Astrocyte (in vitro differentiated cells and primary cell): ENCODE measurements at regions not wholly inside any gene's neighbourhood (a gene's known extent, or its start where the extent isn't known, plus 50 kb on each side); places are given as distances from the start of the nearest gene placed in this dataset.
"Not testable (repeated sequence)": the region's sequence is repeated elsewhere in the genome, so short reads cannot be mapped to it uniquely, and the experiment has no call there.

Experiments
- DNase-seq: peaks from one replicate; pipeline ENCODE4 v3.0.0-alpha.2; 2010; ENCODE audit warnings: low read depth
- FAIRE-seq: peaks from 2 replicates; lab custom pipeline; 2011; peaks lifted over from hg19 to GRCh38; lab: Jason Lieb, UNC
- H2AFZ ChIP-seq: 2 replicates; pipeline ENCODE4 v1.6.0; 2012; ENCODE audit warnings: low read depth, low read length, inconsistent platforms
- H3K27ac ChIP-seq: 2 replicates; pipeline ENCODE4 v1.5.1; 2011; ENCODE audit warnings: low read depth, low read length, inconsistent platforms
- H3K27me3 ChIP-seq: 2 replicates; pipeline ENCODE4 v1.6.0; 2011; ENCODE audit warnings: low read length, inconsistent platforms; ENCODE audit not compliant: insufficient read depth
- H3K36me3 ChIP-seq: 2 replicates; pipeline ENCODE4 v1.5.1; 2011; ENCODE audit warnings: low read length, inconsistent platforms; ENCODE audit not compliant: insufficient read depth
- H3K4me1 ChIP-seq: 2 replicates; pipeline ENCODE4 v1.5.1; 2011; ENCODE audit warnings: low read length, inconsistent platforms; ENCODE audit not compliant: insufficient read depth
- H3K4me2 ChIP-seq: 2 replicates; pipeline ENCODE4 v1.6.0; 2012; ENCODE audit warnings: low read length, inconsistent platforms
- H3K4me3 ChIP-seq: 2 replicates; pipeline ENCODE4 v1.5.1; 2011; ENCODE audit warnings: low read depth, mild to moderate bottlenecking, low read length, inconsistent platforms; ENCODE audit not compliant: insufficient read depth
- H3K79me2 ChIP-seq: 2 replicates; pipeline ENCODE4 v1.6.0; 2012; ENCODE audit warnings: mild to moderate bottlenecking, low read length, inconsistent platforms; ENCODE audit not compliant: insufficient read depth
- H3K9ac ChIP-seq: 2 replicates; pipeline ENCODE4 v1.6.0; 2012; ENCODE audit warnings: mild to moderate bottlenecking, low read length, inconsistent platforms
- H3K9me3 ChIP-seq: 2 replicates; pipeline ENCODE4 v1.5.1; 2012; ENCODE audit warnings: low read depth, mild to moderate bottlenecking, low read length, inconsistent platforms; ENCODE audit not compliant: insufficient read depth
- H4K20me1 ChIP-seq: 2 replicates; pipeline ENCODE4 v1.6.0; 2012; ENCODE audit warnings: low read length, inconsistent platforms; ENCODE audit not compliant: insufficient read depth
- H3K27ac Mint-ChIP-seq: one replicate; pipeline ENCODE4 v1.8.0; 2021; ENCODE audit warnings: mild to moderate bottlenecking, mixed read lengths; ENCODE audit not compliant: unreplicated experiment
- H3K27me3 Mint-ChIP-seq: one replicate; pipeline ENCODE4 v1.8.0; 2021; ENCODE audit warnings: low read depth, mixed read lengths; ENCODE audit not compliant: unreplicated experiment
- H3K36me3 Mint-ChIP-seq: one replicate; pipeline ENCODE4 v1.8.0; 2021; ENCODE audit warnings: low read depth, mixed read lengths; ENCODE audit not compliant: unreplicated experiment
- H3K4me1 Mint-ChIP-seq: one replicate; pipeline ENCODE4 v1.8.0; 2021; ENCODE audit warnings: low read depth, mixed read lengths; ENCODE audit not compliant: unreplicated experiment
- H3K4me3 Mint-ChIP-seq: one replicate; pipeline ENCODE4 v1.8.0; 2021; ENCODE audit warnings: mild to moderate bottlenecking, moderate library complexity, mixed read lengths; ENCODE audit not compliant: unreplicated experiment
- H3K9me3 Mint-ChIP-seq: one replicate; pipeline ENCODE4 v1.8.0; 2021; ENCODE audit warnings: mild to moderate bottlenecking, mixed read lengths; ENCODE audit not compliant: unreplicated experiment
- EZH2 ChIP-seq: IDR thresholded peaks from 2 replicates; pipeline ENCODE4 v1.6.1; 2012; ENCODE audit warnings: mild to moderate bottlenecking, low read length, inconsistent platforms; ENCODE audit not compliant: insufficient read depth
- TF ChIP-seq, protein P1 (sequence below): IDR thresholded peaks from 2 replicates; pipeline ENCODE4 v1.5.1; 2011; ENCODE audit warnings: low read depth, mild to moderate bottlenecking, inconsistent platforms, low read length, moderate library complexity; ENCODE audit not compliant: insufficient read depth

DNA sequence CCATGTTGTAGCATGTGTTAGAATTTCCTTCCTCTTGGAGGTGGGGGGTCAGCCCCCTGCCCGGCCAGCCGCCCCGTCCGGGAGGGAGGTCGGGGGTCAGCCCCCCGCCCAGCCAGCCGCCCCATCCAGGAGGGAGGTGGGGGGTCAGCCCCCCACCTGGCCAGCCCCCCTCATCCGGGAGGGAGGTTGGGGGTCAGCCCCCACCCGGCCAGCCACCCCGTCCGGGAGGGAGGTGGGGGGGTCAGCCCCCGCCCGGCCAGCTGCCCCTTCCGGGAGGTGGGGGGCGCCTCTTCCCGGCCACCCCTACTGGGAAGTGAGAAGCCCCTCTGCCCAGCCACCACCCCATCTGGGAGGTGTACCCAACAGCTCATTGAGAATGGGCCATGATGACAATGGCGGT lies 229.4 kb downstream of the NDUFA10 start:
- not testable (repeated sequence) for H3K4me3 ChIP-seq, H3K9ac ChIP-seq, FAIRE-seq, H3K4me2 ChIP-seq, H3K27ac Mint-ChIP-seq, H4K20me1 ChIP-seq, DNase-seq, H3K36me3 Mint-ChIP-seq, H3K4me3 Mint-ChIP-seq, H3K36me3 ChIP-seq, H3K27ac ChIP-seq, H3K27me3 ChIP-seq, H3K79me2 ChIP-seq, H3K4me1 Mint-ChIP-seq, H3K9me3 ChIP-seq, H2AFZ ChIP-seq, H3K4me1 ChIP-seq
- peaks cover 22% of the 10 kb centered on the region for H3K27me3 Mint-ChIP-seq
- peaks cover 10% of the 10 kb centered on the region for H3K9me3 Mint-ChIP-seq

DNA sequence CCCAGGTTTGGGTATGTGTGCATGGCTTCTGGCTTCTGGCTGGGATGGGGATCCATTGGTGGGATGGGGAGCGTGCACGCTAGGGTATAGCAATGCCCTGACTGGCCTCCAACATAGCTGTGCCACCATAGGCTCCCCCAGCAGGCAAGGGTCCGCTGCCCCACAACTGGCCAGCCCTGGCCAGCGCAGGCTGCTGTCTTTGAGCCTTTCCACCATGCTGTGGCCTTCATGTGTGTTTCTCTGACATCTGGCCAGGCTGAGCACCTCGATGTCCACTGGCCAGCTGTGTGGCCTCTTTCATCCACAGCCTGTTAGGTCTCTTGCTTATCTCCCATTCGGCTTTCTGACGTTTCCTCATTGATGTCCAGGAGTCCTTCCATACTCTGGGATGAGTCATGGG lies 231.3 kb downstream of the NDUFA10 start:
- Mint-ChIP-seq H3K27ac (no peak overlapping the region), H3K4me1 (no peaks in the 10 kb centered on the region), H3K36me3 (no peaks in the 10 kb centered on the region), H3K27me3 (peaks cover 22% of the 10 kb centered on the region), H3K9me3 (peaks cover 2% of the 10 kb centered on the region), H3K4me3 (no peak overlapping the region)
- H3K9me3 ChIP-seq = no peaks in the 10 kb centered on the region
- peaks cover 3% of the 10 kb centered on the region for H3K27me3 ChIP-seq
- H4K20me1 ChIP-seq = no peaks in the 10 kb centered on the region
- H3K36me3 ChIP-seq = no peaks in the 10 kb centered on the region
- TF ChIP-seq EZH2 = no peak
- TF ChIP-seq, protein P1, sequence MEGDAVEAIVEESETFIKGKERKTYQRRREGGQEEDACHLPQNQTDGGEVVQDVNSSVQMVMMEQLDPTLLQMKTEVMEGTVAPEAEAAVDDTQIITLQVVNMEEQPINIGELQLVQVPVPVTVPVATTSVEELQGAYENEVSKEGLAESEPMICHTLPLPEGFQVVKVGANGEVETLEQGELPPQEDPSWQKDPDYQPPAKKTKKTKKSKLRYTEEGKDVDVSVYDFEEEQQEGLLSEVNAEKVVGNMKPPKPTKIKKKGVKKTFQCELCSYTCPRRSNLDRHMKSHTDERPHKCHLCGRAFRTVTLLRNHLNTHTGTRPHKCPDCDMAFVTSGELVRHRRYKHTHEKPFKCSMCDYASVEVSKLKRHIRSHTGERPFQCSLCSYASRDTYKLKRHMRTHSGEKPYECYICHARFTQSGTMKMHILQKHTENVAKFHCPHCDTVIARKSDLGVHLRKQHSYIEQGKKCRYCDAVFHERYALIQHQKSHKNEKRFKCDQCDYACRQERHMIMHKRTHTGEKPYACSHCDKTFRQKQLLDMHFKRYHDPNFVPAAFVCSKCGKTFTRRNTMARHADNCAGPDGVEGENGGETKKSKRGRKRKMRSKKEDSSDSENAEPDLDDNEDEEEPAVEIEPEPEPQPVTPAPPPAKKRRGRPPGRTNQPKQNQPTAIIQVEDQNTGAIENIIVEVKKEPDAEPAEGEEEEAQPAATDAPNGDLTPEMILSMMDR = no peak
- no peak for DNase-seq
- no peak overlapping the region for H2AFZ ChIP-seq
- no peak overlapping the region for H3K9ac ChIP-seq
- no peak overlapping the region for H3K4me3 ChIP-seq
- no peak overlapping the region for H3K4me2 ChIP-seq
- no peaks in the 10 kb centered on the region for H3K79me2 ChIP-seq
- H3K4me1 ChIP-seq = no peaks in the 10 kb centered on the region
- H3K27ac ChIP-seq = no peak overlapping the region
- FAIRE-seq = no peak

DNA sequence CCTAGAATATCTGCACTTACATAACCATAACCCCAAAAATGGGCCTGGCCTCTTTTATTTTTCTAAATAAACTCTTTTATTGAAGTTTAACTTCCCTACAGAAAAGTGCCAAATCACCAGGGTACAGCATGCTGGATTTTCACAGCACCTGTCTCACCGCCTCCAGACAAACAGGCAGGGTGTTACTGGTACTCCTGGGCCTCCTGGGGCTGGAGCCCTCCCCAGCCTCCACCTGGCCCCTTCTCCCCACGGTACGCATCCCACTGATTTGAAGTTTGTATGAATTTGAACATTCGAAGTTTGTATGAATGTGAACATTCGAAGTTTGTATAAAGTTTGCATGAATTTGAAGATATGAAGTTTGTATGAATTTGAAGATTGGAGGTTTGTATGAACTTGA lies 232.1 kb downstream of the NDUFA10 start:
- Mint-ChIP-seq H3K36me3 (no peaks in the 10 kb centered on the region), H3K4me3 (no peak overlapping the region), H3K9me3 (peaks cover 3% of the 10 kb centered on the region), H3K27me3 (peaks cover 22% of the 10 kb centered on the region), H3K4me1 (no peaks in the 10 kb centered on the region), H3K27ac (no peak overlapping the region)
- no peak for DNase-seq
- H3K4me1 ChIP-seq = no peaks in the 10 kb centered on the region
- H3K4me2 ChIP-seq = no peak overlapping the region
- no peak overlapping the region for H3K4me3 ChIP-seq
- H3K36me3 ChIP-seq = no peaks in the 10 kb centered on the region
- no peaks in the 10 kb centered on the region for H3K79me2 ChIP-seq
- no peaks in the 10 kb centered on the region for H4K20me1 ChIP-seq
- no peaks in the 10 kb centered on the region for H3K9me3 ChIP-seq
- no peak overlapping the region for H2AFZ ChIP-seq
- FAIRE-seq = no peak
- peaks cover 3% of the 10 kb centered on the region for H3K27me3 ChIP-seq
- H3K27ac ChIP-seq = no peak overlapping the region
- no peak overlapping the region for H3K9ac ChIP-seq
- TF ChIP-seq EZH2 = no peak
- TF ChIP-seq, protein P1 = no peak
